Esophagus muscularis mucosa (tissue), 4 donors: ENCODE measurements at regions not wholly inside any gene's neighbourhood (a gene's known extent, or its start where the extent isn't known, plus 50 kb on each side); places are given as distances from the start of the nearest gene placed in this dataset.

ENCODE experiments used
- EP300 ChIP-seq: sonication (generic); formaldehyde crosslinking; IDR thresholded peaks from one replicate; pipeline ENCODE4 v1.6.1; 2017; ENCODE audit warnings: antibody characterized with exemption
- POLR2A ChIP-seq: fragments of 450-650 bp; IDR thresholded peaks from one replicate; pipeline ENCODE4 v1.6.1; 2017; ENCODE audit warnings: antibody characterized with exemption, moderate library complexity, mild to moderate bottlenecking, low read depth
- POLR2AphosphoS5 ChIP-seq, 2 donors: sonication (generic); formaldehyde crosslinking; IDR thresholded peaks; one replicate each; pipeline ENCODE4 v1.6.1; 2017; ENCODE audit warnings: antibody characterized with exemption in 2 of 2
- TF ChIP-seq, protein P1 (sequence below), 3 experiments: fragments of 200-600 bp in 2 of 3; fragments of 450-650 bp in 1 of 3; sonication (generic) in 2 of 3; IDR thresholded peaks; one replicate each; pipeline ENCODE4 v1.5.1; 2017 to 2019; ENCODE audit warnings: antibody characterized with exemption in 3 of 3, mild to moderate bottlenecking in 2 of 3, moderate library complexity in 1 of 3

DNA sequence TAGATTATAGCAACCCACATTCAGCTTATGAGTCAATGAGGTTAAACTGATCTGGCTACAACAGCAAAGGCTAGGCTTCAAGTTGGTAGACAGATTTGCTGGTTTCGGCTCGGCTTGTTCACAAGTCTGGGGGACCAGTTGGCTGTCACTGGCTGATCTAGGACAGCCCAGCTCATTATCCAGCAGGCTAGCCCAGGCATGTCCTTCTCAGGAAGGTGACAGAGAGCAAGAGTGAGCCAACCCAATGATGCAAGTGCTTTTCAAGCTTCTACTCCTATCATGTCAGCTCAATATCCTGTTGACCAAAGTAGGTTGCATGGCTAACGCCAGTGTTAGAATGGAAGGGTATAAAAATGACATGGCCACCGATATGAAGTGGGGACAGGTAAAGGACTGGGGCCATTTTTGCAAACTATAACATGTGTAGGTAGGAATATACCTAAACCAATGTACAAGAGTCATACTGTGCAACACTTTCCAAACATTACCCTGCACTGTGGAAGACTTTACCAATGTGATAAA, 220.9 kb upstream of the SOX21 start:
- TF ChIP-seq POLR2A: no peak
- TF ChIP-seq, protein P1, sequence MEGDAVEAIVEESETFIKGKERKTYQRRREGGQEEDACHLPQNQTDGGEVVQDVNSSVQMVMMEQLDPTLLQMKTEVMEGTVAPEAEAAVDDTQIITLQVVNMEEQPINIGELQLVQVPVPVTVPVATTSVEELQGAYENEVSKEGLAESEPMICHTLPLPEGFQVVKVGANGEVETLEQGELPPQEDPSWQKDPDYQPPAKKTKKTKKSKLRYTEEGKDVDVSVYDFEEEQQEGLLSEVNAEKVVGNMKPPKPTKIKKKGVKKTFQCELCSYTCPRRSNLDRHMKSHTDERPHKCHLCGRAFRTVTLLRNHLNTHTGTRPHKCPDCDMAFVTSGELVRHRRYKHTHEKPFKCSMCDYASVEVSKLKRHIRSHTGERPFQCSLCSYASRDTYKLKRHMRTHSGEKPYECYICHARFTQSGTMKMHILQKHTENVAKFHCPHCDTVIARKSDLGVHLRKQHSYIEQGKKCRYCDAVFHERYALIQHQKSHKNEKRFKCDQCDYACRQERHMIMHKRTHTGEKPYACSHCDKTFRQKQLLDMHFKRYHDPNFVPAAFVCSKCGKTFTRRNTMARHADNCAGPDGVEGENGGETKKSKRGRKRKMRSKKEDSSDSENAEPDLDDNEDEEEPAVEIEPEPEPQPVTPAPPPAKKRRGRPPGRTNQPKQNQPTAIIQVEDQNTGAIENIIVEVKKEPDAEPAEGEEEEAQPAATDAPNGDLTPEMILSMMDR (IDR thresholded peaks at IDR 0.05): no peak
- no peak for TF ChIP-seq POLR2AphosphoS5 (IDR thresholded peaks at IDR 0.05)
- no peak for TF ChIP-seq EP300
